Right renal cortex interstitium (tissue), 3 donors: ENCODE measurements at regions not wholly inside any gene's neighbourhood (a gene's known extent, or its start where the extent isn't known, plus 50 kb on each side); places are given as distances from the start of the nearest gene placed in this dataset.

Source experiments
- DNase-seq, 3 donors: peaks; one replicate each; pipeline ENCODE4 v3.0.0-alpha.2; 2013; ENCODE audit warnings: low read depth in 3 of 3, low spot score in 2 of 3

DNA sequence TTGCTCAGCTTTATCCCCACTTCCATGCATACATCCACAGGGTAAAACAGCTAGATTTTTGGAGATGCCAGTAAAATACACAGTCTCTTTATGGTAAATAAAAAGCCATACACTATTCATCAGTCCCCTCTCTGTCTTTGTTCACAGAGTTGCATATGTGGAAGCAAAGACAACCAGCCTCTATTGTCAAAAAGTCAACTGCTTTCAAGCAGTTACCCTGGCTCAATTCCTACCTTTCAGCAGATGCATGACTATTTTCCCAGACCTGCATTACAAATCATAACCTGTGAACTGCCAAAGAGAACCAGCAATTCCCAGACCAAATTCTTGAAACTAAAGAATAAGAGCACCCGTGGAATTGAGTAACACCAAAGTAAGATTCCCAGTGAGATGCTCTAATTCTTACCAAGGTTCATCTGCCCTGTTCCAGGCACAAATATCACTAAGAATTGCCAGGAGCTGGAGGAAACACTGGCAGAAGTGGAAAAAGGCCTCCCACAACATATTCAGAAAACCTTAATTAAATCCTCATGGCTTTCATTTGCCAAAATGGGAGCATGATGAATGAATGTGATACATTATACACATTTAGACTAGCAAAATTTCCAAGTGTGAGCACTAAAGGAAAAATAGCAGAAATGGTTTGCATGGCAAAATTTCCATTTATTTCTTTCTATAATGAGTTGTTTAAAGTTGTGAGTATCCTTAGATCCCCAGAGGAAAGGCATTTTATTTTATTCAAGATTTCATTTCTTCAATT lies 391.2 kb upstream of the ADGRL3 start:
- no peak for DNase-seq

DNA sequence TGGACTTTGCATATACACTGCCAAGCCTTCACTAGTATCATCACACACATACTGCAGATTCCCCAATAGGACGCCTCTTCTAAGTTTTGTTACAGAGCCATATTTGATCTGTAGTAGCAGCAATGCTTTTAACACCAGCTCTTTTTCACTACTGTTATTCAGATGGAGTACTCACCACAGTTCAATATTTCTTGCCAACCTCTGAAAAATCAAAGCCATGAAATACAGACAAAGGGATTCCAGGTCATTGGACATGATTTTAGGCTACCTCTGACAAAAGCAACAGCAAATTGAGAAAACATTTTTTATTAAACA lies 390.7 kb upstream of the ADGRL3 start:
- DNase-seq, result no peak

DNA sequence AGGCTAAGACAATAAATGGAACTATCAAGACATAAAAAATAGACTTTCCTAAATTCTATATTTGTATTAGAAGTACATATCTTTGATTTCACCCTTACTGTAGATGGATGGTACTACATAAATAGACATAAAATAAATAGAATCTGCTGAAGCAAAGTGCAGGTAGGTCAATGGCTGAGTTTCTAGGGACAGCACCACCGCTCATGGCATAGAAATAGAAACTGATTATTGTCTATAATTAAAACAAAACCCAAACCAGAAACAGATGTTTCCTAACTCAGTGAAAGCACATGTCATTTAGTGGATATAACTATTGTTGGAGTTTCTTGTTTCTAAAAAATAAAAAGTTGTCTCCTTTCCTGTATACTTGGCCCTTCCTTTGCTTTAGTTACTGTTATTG lies 387.3 kb upstream of the ADGRL3 start:
- DNase-seq, result no peak

DNA sequence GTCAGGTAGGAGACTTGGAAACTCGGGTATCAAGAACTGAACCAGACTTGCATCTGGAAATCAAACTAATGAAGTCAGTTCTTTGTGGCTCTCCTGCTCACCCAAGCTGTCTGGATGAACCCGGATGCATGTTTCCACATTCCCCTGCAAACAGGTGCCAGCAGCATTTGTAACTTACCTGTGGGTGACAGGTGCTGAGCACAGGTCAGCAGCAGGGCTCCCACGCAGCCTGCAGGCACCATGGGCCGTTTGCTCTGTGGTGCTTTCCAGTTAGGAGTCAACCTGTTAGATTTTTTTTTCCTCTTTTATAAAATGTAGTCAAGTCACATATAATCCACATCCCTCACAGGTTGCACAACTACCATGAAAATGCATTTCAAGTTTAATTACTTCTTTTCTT lies 385.6 kb upstream of the ADGRL3 start:
- DNase-seq, result no peak

- no peak for DNase-seq
Measured at GRCh38 chr4:60817609-60818008, 382.5 kb upstream of the ADGRL3 start.

- DNase-seq, result no peak
Measured at GRCh38 chr4:60822986-60823385, 377.1 kb upstream of the ADGRL3 start.

GRCh38 chr4:60840020-60840419 lies 360.1 kb upstream of the ADGRL3 start:
- no peak for DNase-seq

GRCh38 chr4:60846678-60847077 lies 353.4 kb upstream of the ADGRL3 start:
- no peak for DNase-seq

- DNase-seq, result no peak
Measured at GRCh38 chr4:60847614-60848013, 352.5 kb upstream of the ADGRL3 start.

DNA sequence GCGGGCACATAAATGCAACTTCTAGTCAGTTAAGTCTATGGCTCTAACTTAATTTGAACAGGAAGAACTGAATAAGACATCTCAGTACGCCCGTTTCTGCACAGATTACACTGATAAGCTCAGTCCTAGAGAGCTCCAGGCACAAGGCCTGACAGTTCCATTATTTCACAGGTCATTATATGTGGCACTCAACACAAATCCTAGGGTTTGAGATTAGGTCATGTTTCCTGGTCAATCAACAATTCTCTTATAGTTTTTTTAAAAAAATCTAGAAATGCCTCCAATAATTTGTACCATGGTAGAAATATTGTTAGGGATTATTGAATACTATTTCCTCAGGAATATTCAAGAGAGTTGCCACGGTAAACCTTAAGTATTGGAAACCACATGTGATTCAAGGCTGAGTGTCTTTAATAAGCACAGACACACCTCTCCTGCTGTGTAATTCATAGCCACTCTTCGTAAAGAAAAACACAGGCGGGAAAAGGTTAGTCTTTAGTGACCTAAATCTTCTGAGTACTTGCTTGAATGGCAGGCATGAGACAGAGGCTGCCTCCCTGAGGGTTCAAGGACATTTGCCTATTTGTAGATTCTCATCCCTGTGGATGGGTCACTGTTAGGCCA lies 342.9 kb upstream of the ADGRL3 start:
- no peak for DNase-seq

- DNase-seq, result no peak
Measured at GRCh38 chr4:60863442-60863841, 336.7 kb upstream of the ADGRL3 start.

- no peak for DNase-seq
Measured at GRCh38 chr4:60865273-60865672, 334.9 kb upstream of the ADGRL3 start.

GRCh38 chr4:60868232-60868960 lies 331.7 kb upstream of the ADGRL3 start:
- DNase-seq, result no peak

DNA sequence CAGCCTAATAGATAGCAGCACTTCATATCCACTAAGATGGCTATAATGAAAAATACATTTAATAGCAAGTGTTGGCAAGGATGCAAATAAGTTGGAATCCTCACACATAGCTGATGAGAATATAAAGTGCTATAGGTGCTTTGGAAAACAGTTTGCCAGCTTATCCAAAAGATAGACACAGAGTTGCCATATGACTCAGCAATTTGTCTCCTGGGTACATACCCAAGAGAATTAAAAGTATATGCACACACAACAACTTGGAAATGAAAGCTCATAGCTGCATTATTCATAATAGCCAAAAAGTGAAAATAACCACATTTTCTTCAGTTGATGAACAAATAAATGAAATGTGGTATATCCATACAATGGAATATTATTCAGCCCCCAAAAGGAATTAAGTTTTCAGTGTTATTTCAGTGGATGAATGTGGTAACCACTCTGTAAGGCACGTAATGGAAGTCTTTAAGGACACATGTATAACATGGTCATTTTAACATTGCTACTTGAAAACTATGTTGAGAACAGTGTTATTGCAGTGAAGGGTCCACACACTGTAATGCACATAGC lies 320.9 kb upstream of the ADGRL3 start:
- DNase-seq, result no peak

DNA sequence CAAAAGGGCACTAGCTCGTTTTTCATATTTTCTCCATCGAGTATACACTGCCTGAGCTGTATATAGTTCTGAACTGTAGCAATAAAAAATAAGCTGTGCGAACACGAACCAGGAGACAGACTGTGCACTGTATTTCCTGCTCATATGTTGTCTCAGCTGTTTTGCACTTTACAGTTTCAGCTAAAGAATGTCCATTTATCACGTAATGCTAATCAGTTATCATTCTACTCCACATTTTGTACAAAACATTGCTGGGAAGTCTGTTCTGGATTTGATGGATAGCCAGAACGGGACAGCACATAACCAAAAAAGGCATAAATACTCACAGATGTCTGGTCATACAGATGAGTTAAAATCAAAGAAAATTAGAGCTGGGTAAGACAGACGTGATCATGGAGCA lies 315.5 kb upstream of the ADGRL3 start:
- no peak for DNase-seq

- DNase-seq, result no peak
Measured at GRCh38 chr4:60885011-60885410, 315.1 kb upstream of the ADGRL3 start.

- no peak for DNase-seq
Measured at GRCh38 chr4:60890743-60891142, 309.4 kb upstream of the ADGRL3 start.

- no peak for DNase-seq
Measured at GRCh38 chr4:60891947-60892346, 308.2 kb upstream of the ADGRL3 start.

DNA sequence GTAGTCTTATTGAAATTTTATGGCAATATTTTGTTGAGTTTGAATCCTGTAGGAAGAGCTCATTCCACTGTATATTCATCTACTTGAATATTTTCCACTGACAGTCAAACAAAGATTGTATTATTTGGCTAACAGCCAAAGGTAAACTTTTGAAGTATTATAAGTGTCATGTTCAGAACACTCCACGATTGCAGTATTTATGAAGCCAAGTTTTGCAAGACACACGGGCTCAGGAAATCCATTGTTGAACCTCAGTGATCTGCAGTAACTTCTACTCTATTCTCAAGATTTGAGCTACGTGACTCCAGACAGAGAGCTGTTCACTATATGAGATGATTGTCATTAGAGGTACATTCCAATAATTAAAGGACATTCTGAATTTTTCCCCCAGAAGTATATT lies 302.7 kb upstream of the ADGRL3 start:
- no peak for DNase-seq

GRCh38 chr4:60905162-60905561 lies 295.0 kb upstream of the ADGRL3 start:
- no peak for DNase-seq

DNA sequence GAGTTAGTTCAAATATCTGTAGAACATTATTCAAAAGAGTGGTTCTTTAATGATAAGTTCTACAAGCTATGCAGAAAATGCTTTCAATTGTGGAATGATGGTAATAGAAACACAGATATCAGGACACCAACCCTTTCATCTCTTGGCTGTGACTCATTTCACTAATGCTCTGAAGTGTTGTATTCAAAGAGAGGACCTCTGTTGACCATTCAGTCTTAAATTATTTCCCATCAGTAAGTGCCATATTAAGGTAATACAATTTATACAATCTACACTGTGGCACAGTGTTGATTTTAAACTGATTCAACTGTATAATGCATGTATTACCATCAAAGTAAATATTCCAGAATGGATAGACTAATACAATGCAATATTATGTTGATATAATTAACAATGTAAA lies 289.0 kb upstream of the ADGRL3 start:
- DNase-seq, result no peak

DNA sequence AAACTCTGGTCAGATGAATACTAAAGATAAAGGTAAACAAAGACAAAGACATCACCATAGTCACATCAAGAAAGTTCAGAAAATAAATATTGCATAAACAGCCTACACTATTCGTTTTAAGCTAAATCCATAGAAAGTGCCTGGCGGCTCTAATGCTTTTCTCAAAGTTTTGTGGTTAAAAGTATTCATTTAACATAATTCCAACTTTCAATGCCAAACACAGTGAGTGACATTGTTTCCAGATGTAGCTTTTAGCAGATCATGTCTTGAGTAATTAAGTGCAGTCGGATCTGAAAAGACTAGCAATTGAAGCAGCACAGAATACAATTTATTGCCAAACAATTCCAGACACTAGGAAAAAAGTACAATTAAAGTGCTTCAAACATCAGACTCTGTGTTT lies 287.1 kb upstream of the ADGRL3 start:
- no peak for DNase-seq
